Natural killer cell (primary cell): ENCODE measurements at regions not wholly inside any gene's neighbourhood (a gene's known extent, or its start where the extent isn't known, plus 50 kb on each side); places are given as distances from the start of the nearest gene placed in this dataset.

ENCODE experiments used
- ATAC-seq, 3 donors: fragments of 150-1000 bp in 2 of 3; fragments of 200-7000 bp in 1 of 3; cut with Tn5 transposase; 1 replicate in 1 of 3; 2 replicates in 2 of 3; pipeline ENCODE4 v1.10.0; 2021; ENCODE audit warnings: mild to moderate bottlenecking in 2 of 3, moderate library complexity in 2 of 3
- DNase-seq, 2 donors: peaks; one replicate each; pipeline versions ENCODE4 v3.0.0 to v3.0.0-alpha.2; 2013 to 2021; ENCODE audit warnings: mixed read lengths in 1 of 2
- H3K27ac ChIP-seq: one replicate; pipeline ENCODE4 v1.5.1; 2013; ENCODE audit warnings: mild to moderate bottlenecking, low read length
- H3K27me3 ChIP-seq: one replicate; pipeline ENCODE4 v1.6.1; 2013; ENCODE audit warnings: low read length; ENCODE audit not compliant: control insufficient read depth, insufficient read depth
- H3K36me3 ChIP-seq: one replicate; pipeline ENCODE4 v1.6.1; 2013; ENCODE audit warnings: low read length; ENCODE audit not compliant: control insufficient read depth, insufficient read depth
- H3K4me1 ChIP-seq: one replicate; pipeline ENCODE4 v1.6.1; 2013; ENCODE audit warnings: low read length; ENCODE audit not compliant: control insufficient read depth, insufficient read depth
- H3K4me3 ChIP-seq: one replicate; pipeline ENCODE4 v1.5.1; 2013; ENCODE audit warnings: low read length
- H3K9me3 ChIP-seq: one replicate; pipeline ENCODE4 v1.6.1; 2013; ENCODE audit warnings: low read length; ENCODE audit not compliant: control insufficient read depth, insufficient read depth
- H3K27ac Mint-ChIP-seq, 2 donors: one replicate each; pipeline ENCODE4 v1.8.0; 2022; ENCODE audit warnings: mild to moderate bottlenecking in 2 of 2, mixed read lengths in 2 of 2, moderate library complexity in 1 of 2
- H3K27me3 Mint-ChIP-seq, 2 donors: one replicate each; pipeline ENCODE4 v1.8.0; 2022; ENCODE audit warnings: low read depth in 2 of 2, mixed read lengths in 2 of 2
- H3K36me3 Mint-ChIP-seq: one replicate; pipeline ENCODE4 v1.8.0; 2022; ENCODE audit warnings: mixed read lengths
- H3K4me1 Mint-ChIP-seq, 2 donors: one replicate each; pipeline ENCODE4 v1.8.0; 2022; ENCODE audit warnings: mixed read lengths in 2 of 2
- H3K4me3 Mint-ChIP-seq: one replicate; pipeline ENCODE4 v1.8.0; 2022; ENCODE audit warnings: mild to moderate bottlenecking, moderate library complexity, mixed read lengths
- H3K9me3 Mint-ChIP-seq, 2 donors: one replicate each; pipeline ENCODE4 v1.8.0; 2022; ENCODE audit warnings: mixed read lengths in 2 of 2
- WGBS: methylation state at CpG from one replicate; pipeline ENCODE4 v1.1.7; 2013; ENCODE audit warnings: missing lambda C conversion rate; ENCODE audit not compliant: insufficient coverage; 5-methylcytosine and 5-hydroxymethylcytosine counted together
- intact Hi-C: fragments of 100-400 bp; cut with micrococcal nuclease; formaldehyde crosslinking; loops from one replicate; pipeline ENCODE4 v1.14.2; 2022
- TF ChIP-seq, protein P1 (sequence below): fragments of 200-600 bp; IDR thresholded peaks from one replicate; pipeline ENCODE4 v1.8.0; 2022; ENCODE audit warnings: antibody characterized with exemption

DNA sequence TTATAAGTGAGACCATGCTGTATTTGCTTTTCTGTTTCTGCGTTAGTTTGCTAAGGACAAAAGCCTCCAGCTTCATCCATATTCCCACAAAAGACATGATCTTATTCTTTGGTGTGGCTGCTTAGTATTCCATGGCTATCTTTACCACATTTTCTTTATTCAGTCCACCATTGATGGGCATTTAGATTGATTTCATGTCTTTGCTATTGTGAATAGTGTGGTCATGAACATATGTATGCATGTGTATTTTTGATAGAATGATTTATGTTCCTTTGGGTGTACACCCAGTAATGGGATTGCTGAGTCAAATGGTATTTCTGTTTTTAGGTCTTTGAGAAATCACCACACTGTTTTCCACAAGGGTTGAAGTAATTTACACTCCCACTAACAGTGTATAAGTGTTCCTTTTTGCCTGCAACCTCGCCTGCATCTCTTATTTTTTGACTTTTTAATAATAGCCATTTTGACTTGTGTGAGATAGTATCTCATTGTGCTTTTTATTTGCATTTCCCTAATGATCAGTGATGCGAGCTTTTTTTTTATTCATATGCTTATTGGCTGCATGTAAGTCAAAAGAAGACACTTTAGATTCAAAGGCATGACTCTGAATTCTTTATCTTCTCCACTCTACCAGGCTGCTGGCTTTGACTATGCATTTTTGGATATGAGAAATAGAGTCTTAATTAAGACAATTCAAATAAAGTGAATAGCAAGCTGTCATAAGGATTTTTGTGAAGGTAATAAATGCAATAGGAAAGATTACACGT, 183.3 kb upstream of the SYNPR start:
- Histone ChIP-seq H3K27me3 (no peaks in the 10 kb centered on the region), H3K4me1 (no peaks in the 10 kb centered on the region), H3K36me3 (no peaks in the 10 kb centered on the region), H3K9me3 (no peaks in the 10 kb centered on the region), H3K27ac (no peak overlapping the region), H3K4me3 (no peak overlapping the region)
- Mint-ChIP-seq H3K4me1 (no peaks in the 10 kb centered on the region), H3K4me3 (no peak overlapping the region), H3K36me3 (no peaks in the 10 kb centered on the region), H3K27me3 (no peaks in the 10 kb centered on the region), H3K9me3 (peaks cover 6 to 18% of the 10 kb centered on the region in 2 donors), H3K27ac (no peak overlapping the region)
- intact Hi-C loops: no loop called here
- DNase-seq (no peak), ATAC-seq (no peak)
- 73% methylated on average over 3 of the region's 4 CpGs for WGBS
- TF ChIP-seq, protein P1, sequence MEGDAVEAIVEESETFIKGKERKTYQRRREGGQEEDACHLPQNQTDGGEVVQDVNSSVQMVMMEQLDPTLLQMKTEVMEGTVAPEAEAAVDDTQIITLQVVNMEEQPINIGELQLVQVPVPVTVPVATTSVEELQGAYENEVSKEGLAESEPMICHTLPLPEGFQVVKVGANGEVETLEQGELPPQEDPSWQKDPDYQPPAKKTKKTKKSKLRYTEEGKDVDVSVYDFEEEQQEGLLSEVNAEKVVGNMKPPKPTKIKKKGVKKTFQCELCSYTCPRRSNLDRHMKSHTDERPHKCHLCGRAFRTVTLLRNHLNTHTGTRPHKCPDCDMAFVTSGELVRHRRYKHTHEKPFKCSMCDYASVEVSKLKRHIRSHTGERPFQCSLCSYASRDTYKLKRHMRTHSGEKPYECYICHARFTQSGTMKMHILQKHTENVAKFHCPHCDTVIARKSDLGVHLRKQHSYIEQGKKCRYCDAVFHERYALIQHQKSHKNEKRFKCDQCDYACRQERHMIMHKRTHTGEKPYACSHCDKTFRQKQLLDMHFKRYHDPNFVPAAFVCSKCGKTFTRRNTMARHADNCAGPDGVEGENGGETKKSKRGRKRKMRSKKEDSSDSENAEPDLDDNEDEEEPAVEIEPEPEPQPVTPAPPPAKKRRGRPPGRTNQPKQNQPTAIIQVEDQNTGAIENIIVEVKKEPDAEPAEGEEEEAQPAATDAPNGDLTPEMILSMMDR: no peak

DNA sequence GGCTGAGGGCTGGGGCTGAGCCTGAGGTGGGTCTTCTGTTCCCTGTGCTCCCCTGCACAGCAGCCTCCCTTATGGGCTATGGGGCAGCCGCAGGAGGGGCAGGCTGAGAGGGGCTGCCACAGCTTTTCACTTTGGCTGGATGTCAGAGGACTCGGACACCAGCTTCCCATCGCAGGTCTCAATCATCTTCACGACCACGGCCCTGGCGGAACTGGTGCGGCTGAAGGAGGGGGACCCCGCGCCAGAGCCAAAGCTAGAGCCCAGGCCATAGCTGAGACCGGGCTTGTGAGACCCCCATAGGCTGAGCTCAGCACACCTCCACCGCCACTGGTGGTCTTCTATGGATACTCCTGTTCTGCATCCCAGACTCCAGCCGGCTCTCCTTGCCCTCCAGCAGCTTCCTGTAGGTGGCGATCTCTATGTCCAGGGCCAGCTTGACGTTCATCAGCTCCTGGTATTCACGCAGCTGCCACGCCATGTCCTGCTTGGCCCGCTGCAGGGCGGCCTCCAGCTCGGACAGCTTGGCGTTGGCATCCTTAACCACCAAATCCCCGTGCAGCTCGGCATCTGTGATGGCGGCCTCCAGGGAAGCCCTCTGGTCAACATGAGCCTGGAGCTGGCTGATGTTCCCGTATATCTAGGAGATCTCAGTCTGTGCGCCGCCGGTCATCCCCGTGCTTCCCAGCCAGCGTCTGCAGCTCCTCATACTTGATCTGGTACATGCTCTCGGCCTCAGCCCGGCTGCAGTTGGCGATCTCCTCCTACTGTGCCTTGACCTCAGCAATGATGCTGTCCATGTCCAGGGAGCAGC, 181.7 kb upstream of the SYNPR start:
- no peak overlapping the region for H3K27ac ChIP-seq
- no peaks in the 10 kb centered on the region for H3K4me1 Mint-ChIP-seq
- H3K36me3 Mint-ChIP-seq: no peaks in the 10 kb centered on the region
- no peaks in the 10 kb centered on the region for H3K9me3 ChIP-seq
- ATAC-seq: no peak
- peaks cover 6 to 18% of the 10 kb centered on the region in 2 donors for H3K9me3 Mint-ChIP-seq
- H3K27me3 Mint-ChIP-seq: no peaks in the 10 kb centered on the region
- DNase-seq: no peak
- H3K27me3 ChIP-seq: no peaks in the 10 kb centered on the region
- H3K36me3 ChIP-seq: no peaks in the 10 kb centered on the region
- H3K4me3 ChIP-seq: no peak overlapping the region
- H3K27ac Mint-ChIP-seq: no peak overlapping the region
- intact Hi-C loops: no loop called here
- TF ChIP-seq, protein P1: no peak
- 93% methylated on average over 32 of the region's 32 CpGs for WGBS
- no peaks in the 10 kb centered on the region for H3K4me1 ChIP-seq
- no peak overlapping the region for H3K4me3 Mint-ChIP-seq

DNA sequence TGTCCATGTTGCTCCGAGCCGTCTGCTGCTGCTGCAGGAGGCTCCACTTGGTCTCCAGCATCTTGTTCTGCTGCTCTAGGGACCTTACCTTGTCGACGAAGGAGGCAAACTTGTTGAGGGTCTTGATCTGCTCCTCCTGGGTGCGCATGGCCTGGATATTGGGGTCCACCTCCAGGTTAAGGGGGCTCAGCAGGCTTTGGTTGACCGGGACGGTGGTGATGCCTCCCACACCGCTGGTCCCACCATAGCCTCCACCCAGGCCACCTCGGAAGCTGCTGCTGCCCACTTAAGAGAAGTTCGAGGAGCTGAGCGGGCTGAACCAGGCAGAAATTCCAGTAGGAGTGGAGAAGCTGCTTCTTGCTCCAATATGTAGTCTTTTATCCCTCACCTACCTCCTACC, 180.7 kb upstream of the SYNPR start:
- Mint-ChIP-seq H3K27me3 (no peaks in the 10 kb centered on the region), H3K9me3 (peaks cover 4 to 18% of the 10 kb centered on the region in 2 donors), H3K27ac (no peak overlapping the region), H3K4me1 (no peaks in the 10 kb centered on the region), H3K36me3 (no peaks in the 10 kb centered on the region), H3K4me3 (no peak overlapping the region)
- no peak overlapping the region for H3K4me3 ChIP-seq
- H3K36me3 ChIP-seq: no peaks in the 10 kb centered on the region
- DNase-seq (no peak), ATAC-seq (no peak)
- H3K4me1 ChIP-seq: no peaks in the 10 kb centered on the region
- no peaks in the 10 kb centered on the region for H3K27me3 ChIP-seq
- intact Hi-C loops: no loop called here
- TF ChIP-seq, protein P1: no peak
- no peaks in the 10 kb centered on the region for H3K9me3 ChIP-seq
- WGBS: 93% methylated on average over 11 of the region's 11 CpGs
- H3K27ac ChIP-seq: no peak overlapping the region
